GM03348 (cell line): ENCODE measurements at regions not wholly inside any gene's neighbourhood (a gene's known extent, or its start where the extent isn't known, plus 50 kb on each side); places are given as distances from the start of the nearest gene placed in this dataset.

ENCODE experiments used
- DNase-seq: peaks from one replicate; pipeline ENCODE4 v3.0.0; 2012; ENCODE audit warnings: low spot score

DNA sequence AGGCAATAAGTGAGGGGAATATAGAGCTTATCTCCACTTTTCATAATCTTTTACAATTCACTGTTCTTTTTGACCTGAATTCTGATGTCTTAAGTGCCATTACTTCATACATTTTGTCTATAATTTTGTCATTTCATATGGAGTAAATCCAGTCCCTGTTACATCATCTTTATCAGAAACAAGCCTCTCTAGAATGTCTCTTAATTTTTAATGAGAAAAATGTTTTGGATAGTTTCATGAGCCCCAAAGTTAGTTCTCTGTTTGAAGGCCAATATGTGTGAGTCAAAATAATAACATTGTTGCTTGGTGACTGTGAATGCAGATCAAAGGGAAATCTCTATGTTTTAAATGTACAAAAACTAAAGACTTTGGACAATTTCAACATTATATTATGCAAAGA is 329.6 kb upstream of the ARRDC3 start:
- no peak for DNase-seq

GRCh38 chr5:91707521-91707841 is 324.4 kb upstream of the ARRDC3 start:
- no peak for DNase-seq

DNA sequence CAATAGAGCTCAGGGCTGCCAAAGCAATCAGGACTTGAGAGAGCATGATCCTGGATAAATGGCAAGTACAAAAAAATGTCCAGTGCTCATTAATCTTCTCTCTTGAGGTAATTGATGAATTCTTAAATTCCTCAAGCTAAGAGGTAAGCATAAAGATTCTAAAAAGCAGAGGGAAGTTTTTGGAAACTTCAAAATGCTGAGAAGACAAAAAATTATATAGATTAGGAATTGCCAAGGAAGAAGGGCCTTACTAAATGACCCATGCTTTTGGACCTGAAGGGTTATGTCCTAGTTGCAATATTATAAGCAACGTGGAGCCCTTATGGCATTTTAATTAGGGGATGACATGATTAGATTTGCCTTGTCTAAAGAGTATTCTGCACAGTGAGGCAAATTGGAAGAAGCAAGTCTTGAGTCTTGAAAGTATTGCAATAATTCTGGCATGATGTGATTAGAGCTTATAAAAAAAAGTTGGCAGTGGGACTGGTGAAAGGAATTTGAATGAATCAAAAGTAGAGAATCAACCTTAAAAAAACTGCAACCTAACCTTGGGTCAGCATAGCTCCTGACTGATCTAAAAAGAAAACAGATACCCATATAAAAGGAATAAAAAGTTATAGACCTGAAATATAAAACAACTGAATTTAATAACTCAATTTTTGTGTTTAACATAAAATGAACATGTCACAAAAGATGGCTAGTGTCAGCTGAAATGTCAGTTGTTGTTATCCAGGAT is 323.8 kb upstream of the ARRDC3 start:
- no peak for DNase-seq

DNA sequence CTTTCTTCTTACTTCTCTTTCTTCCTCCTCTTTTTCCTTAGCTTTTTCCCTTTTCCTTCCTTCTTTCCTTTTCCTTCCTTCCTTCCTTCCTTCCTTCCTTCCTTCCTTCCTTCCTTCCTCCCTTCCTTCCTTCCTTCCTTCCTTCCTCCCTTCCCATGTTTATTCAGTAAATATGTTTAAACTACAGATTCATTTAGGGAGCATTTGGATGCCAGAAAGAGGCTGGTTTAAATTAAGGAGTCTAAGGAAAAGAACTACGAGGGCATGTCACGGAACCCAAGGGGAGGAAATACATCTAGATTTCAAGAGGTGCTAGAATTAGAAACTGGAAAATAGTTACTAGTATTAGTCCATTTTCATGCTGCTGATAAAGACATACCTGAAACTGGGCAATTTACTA is 320.0 kb upstream of the ARRDC3 start:
- DNase-seq: no peak

GRCh38 chr5:91699429-91699828 is 316.3 kb upstream of the ARRDC3 start:
- DNase-seq: no peak

DNA sequence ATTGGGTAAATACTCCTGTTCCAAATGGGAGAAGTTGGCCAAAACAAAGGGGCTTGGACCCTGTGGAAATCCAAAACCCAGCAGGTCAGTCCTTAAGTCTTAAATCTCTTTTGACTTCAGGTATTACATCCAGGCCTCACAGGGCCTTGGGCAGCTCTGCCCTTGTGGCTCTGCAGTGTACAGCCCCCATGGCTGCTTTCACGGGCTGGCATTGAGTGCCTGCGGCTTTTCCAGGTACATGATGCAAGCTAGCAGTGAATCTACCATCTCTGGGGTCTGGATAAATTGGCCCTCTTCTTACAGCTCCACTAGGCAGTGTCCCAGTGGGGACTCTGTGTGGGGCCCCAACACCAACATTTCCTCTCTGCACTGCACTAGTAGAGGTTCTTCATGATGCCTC is 308.5 kb upstream of the ARRDC3 start:
- no peak for DNase-seq

GRCh38 chr5:91690921-91691320 is 307.8 kb upstream of the ARRDC3 start:
- DNase-seq: no peak

DNA sequence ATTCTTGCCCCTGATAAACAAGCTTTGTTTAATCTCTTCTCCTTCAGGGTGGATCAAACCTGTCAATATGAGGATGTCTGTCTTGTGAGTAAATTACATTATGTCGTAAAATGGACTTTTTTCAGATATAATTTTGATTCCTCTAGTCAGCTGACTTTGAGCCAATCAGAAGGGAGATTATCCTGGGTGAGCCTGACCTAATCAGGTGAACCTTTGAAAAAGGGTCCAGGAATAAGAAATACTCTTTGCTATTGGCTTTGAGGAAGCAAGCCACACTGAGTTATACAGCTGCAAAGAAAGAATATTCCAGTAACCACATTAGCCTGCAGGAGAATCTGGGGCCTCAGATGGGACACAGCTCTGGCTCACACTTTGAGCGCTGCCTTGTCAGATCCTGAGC is 304.3 kb upstream of the ARRDC3 start:
- no peak for DNase-seq

DNA sequence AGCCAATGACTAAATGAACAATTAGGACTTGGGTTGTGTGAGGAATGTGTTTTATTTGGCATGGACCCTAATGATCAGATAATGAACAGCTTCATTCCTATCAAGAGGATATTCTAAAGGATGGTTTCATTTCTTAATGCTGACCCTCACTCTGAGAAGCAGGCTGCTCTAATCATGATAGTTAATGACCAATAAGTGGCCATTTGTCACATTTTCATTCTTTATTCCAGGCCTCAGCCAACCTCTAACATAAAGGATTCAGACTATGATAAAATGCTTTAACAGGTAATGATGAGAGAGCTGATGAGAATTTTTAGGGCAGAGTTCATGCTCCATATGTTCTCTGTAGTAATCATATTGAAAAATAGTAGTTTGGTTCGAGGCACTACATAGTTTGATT is 301.5 kb upstream of the ARRDC3 start:
- no peak for DNase-seq

DNA sequence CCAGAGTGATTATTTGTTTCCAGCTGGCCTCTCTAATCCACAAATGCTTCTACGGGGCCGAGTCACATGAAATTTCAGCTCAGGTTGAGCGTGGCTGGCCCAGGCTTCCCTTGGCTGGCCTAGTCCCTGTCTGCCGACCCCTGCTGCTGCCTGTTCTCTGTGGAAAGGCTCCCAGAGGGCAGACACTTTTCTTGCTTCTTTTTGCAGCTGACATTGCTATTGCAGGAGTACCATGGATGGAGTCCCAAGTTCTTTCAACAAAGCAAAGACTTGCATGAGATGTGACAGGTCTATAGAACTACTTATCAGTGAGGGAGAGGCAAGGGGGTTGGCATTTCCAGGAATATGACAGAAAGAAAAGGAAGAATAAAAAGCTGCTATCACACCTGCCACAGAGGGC is 287.4 kb upstream of the ARRDC3 start:
- DNase-seq: no peak

GRCh38 chr5:91670122-91670521 is 287.0 kb upstream of the ARRDC3 start:
- no peak for DNase-seq

GRCh38 chr5:91668261-91668660 is 285.1 kb upstream of the ARRDC3 start:
- DNase-seq: no peak

- no peak for DNase-seq
Observed at GRCh38 chr5:91652678-91653077, 269.6 kb upstream of the ARRDC3 start.

DNA sequence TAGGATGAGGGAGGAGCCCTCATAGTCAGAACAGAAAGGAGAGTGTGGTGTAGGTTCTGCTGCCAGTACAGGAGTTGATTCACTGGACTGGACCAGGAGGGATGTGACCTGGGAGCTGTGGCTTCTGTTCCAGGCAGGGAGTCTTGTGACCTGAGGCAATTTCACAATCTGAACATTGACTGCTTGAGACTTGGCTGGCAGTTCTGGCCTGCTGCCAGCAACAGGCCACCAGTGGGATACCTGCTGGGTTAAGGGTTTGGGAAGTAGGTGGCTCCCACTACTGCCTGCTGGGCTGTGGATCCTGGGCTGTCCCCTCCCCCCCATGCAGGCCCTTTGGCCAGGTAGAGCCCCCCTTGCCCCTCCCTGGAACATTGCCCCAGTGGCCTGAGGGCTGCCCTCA is 268.6 kb upstream of the ARRDC3 start:
- DNase-seq: no peak

DNA sequence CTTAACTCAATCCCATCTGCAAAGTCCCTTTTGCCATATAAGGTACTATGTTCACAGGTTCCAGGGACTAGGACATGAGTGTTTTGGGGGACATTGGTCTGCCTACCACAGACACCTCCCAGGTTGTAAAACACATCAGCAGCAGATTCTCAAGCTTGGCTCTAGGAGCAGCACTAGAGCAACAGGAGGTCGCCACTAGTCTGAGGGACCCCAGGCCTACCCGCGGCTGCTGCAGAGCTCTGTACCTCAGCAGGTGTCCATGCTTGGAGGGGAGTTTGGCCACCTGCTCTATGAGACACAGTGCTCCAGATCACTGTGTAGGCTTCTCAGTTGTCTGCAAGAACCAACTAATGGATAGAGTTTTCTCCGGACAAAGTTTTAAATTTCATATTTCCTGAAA is 262.2 kb upstream of the ARRDC3 start:
- no peak for DNase-seq

- no peak for DNase-seq
Observed at GRCh38 chr5:91643797-91644196, 260.7 kb upstream of the ARRDC3 start.

- no peak for DNase-seq
Observed at GRCh38 chr5:91642581-91642980, 259.5 kb upstream of the ARRDC3 start.

DNA sequence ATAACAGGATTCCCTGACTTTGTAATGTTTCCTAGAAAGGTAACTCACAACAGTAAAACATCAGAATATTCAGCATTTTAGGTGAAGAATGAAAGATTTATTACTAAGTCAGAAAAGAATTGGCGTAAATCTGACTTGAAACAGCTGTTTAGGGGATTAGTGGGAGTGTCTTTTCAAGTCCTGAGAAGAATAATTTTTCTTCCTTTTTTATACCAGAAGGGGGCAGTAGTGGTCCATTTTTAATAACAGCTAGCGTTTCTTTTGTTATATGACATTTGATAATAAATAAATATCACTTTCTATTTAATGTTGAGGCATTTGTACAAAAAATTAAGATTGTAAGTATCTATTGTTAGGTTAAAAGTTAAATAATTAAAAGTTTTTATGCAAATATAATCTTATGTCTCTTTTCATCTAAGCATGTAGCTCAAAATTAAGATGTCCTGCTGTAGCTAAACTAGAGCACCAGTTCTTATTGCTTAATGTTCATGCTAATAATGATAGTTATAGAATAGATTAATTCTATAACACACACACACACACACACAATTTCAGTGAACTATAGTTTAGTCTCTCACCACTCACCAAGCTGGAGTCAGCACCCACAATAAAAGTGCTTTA is 258.7 kb upstream of the ARRDC3 start:
- peak; percentile 28 for DNase-seq

- no peak for DNase-seq
Observed at GRCh38 chr5:91639744-91640143, 256.6 kb upstream of the ARRDC3 start.

DNA sequence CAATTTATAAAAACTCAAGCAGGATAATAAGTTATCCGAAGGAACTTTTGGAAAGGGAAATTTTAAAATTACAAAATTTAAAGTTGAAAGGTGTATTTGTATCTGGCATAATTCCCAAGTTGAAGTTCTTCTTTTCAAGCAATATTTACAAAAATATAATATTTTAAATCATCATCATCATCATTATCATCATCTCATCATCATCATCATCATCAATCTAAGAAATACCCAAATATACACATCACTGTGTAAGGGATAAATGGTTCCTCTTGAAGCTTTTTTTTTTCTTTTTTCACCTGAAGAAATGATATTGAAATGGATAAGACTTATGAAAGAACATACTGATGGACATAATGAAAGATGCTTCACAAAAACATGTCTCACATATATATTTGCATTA is 254.9 kb upstream of the ARRDC3 start:
- DNase-seq: no peak

- DNase-seq: no peak
Observed at GRCh38 chr5:91635950-91636734, 253.0 kb upstream of the ARRDC3 start.

- no peak for DNase-seq
Observed at GRCh38 chr5:91632871-91633270, 249.8 kb upstream of the ARRDC3 start.

DNA sequence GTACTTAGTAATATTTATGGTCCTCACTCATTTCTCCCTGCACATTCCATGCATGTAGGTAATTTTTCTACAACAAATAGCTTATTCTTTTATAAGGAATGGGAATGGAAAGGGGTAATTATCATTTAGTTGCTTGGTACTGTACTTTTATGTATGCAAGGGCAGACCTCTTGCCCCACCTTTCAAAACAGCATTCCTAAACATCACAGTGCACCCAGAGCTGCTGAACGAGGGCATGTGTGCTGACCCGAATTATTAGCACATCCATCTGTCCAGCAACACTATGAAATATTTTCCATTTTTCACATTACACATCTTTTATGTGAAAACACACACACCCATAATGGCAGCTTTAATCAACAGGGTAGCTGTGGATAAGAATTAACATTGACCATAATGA is 228.6 kb upstream of the ARRDC3 start:
- no peak for DNase-seq

DNA sequence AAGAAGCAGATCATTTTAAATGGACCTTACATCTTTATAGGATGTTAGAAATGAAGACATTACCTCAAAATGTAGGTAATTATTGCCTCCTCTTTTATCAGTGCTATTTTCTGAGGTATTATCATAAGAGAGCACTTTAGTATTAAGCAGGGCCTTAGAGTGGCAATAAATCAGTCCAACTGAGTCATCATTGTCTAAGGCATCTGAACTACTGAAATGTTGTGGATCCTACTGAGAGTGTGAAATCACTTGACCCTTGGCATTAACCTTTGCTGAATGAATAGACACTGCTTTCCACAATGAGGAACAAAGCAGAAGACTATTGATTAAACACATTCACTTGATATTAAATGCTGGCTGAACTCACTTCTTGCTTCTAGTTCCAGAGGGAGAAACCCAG is 224.6 kb upstream of the ARRDC3 start:
- DNase-seq: no peak
